K562 (cell line): ENCODE measurements at regions not wholly inside any gene's neighbourhood (a gene's known extent, or its start where the extent isn't known, plus 50 kb on each side); places are given as distances from the start of the nearest gene placed in this dataset.

ENCODE experiments used
- CCNT2 ChIP-seq: IDR thresholded peaks from 2 replicates; pipeline ENCODE4 v1.6.1; 2011; ENCODE audit warnings: borderline replicate concordance, low read depth, mild to moderate bottlenecking, moderate library complexity, mixed read lengths, low read length; ENCODE audit not compliant: insufficient read length; ENCODE audit errors: extremely low read depth
- DIDO1 ChIP-seq: fragments of 450-650 bp; IDR thresholded peaks from 2 replicates; pipeline ENCODE4 v1.6.1; 2016; ENCODE audit warnings: low read depth, missing biosample characterization, missing genetic modification characterization
- FOXP1 ChIP-seq: sonication (generic); formaldehyde crosslinking; IDR thresholded peaks from 2 replicates; pipeline ENCODE4 v1.8.0; 2022; ENCODE audit warnings: mild to moderate bottlenecking, missing genetic modification reagents
- NR2C1 ChIP-seq, 2 experiments: fragments of 450-650 bp; IDR thresholded peaks; 2 replicates each; pipeline ENCODE4 v1.6.1; 2017; ENCODE audit warnings: mild to moderate bottlenecking in 2 of 2, antibody characterized with exemption in 1 of 2, inconsistent platforms in 1 of 2, missing compliant biosample characterization in 1 of 2, missing genetic modification characterization in 1 of 2
- SIN3B ChIP-seq: fragments of 450-650 bp; IDR thresholded peaks from 2 replicates; pipeline ENCODE4 v1.6.1; 2017; ENCODE audit warnings: low read depth, mild to moderate bottlenecking, moderate library complexity
- ZBED1 ChIP-seq: IDR thresholded peaks from 2 replicates; pipeline ENCODE4 v1.6.1; 2014
- ZBTB7A ChIP-seq: IDR thresholded peaks from 2 replicates; pipeline ENCODE4 v1.6.1; 2011; ENCODE audit warnings: low read depth, mild to moderate bottlenecking, low read length, moderate library complexity, borderline replicate concordance; ENCODE audit not compliant: control insufficient read depth
- TF ChIP-seq, protein P1 (sequence below): fragments of 250-450 bp; sonication (Bioruptor Pico); IDR thresholded peaks from 2 replicates; pipeline ENCODE4 v1.4.0; 2020; ENCODE audit warnings: borderline replicate concordance
- TF ChIP-seq, protein P2 (sequence below): fragments of 450-650 bp; IDR thresholded peaks from 2 replicates; pipeline ENCODE4 v1.6.1; 2014; ENCODE audit warnings: low read depth, mild to moderate bottlenecking, moderate library complexity, borderline replicate concordance
- TF ChIP-seq, protein P3 (sequence below): fragments of 450-650 bp; IDR thresholded peaks from 2 replicates; pipeline ENCODE4 v1.7.1; 2018; ENCODE audit warnings: mild to moderate bottlenecking, low read depth; ENCODE audit not compliant: partially characterized antibody
- TF ChIP-seq, protein P4 (sequence below): fragments of 450-650 bp; formaldehyde crosslinking; IDR thresholded peaks from 2 replicates; pipeline ENCODE4 v1.4.0; 2022; ENCODE audit warnings: missing genetic modification characterization
- TF ChIP-seq, protein P5 (sequence below): fragments of 250-450 bp; sonication (Bioruptor Pico); IDR thresholded peaks from 2 replicates; pipeline ENCODE4 v1.5.0; 2021; ENCODE audit warnings: mild to moderate bottlenecking, moderate library complexity
- TF ChIP-seq, protein P6 (sequence below), 2 experiments: IDR thresholded peaks; 2 replicates each; pipeline ENCODE4 v1.6.1; 2011; ENCODE audit warnings: borderline replicate concordance in 1 of 2, control low read depth in 1 of 2, low read depth in 1 of 2, low read length in 1 of 2, mild to moderate bottlenecking in 1 of 2, mixed read lengths in 1 of 2, moderate library complexity in 1 of 2; ENCODE audit not compliant: insufficient read depth in 1 of 2, insufficient read length in 1 of 2, poor library complexity in 1 of 2, severe bottlenecking in 1 of 2; ENCODE audit errors: extremely low read depth in 1 of 2

DNA sequence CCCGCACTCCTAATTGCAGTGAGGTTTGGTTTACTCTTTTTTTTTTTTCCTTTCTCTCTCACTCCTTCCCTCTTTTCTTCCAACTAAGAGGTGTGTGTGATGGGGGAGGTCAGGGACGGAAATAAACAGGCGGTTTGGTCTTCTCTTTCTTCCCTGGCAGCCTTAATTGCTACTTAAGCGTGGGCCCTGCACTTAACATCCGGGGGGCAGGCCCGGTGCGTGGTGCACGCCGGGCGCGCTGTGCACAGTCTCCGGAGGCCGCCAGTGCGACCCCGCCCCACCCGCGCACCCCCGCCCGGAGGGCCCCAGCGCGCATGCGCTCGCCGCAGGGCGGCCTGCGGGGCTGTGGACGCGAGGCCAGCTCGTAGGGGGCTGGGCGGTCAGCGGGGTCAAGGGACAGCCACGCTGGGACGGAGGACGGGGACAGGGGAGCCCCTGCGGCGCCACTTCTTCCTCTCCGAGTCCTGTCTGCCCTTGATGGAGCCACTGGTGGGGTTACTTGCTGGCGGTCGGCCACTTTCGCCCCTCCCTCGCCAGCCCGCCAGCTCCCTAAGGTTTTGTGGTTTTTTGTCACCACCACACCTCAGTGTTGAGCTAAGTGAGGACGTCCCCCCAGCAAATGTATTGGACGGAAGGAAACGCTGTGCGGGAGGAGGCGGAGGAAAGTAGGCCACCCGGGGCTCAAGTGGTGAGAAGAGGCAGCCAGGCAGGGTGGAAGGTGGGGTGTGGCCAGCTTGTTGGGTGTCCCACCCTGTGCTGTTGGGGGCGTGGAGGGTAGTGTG is 120.9 kb downstream of the MRM1 start (continued):
- TF ChIP-seq, protein P1, sequence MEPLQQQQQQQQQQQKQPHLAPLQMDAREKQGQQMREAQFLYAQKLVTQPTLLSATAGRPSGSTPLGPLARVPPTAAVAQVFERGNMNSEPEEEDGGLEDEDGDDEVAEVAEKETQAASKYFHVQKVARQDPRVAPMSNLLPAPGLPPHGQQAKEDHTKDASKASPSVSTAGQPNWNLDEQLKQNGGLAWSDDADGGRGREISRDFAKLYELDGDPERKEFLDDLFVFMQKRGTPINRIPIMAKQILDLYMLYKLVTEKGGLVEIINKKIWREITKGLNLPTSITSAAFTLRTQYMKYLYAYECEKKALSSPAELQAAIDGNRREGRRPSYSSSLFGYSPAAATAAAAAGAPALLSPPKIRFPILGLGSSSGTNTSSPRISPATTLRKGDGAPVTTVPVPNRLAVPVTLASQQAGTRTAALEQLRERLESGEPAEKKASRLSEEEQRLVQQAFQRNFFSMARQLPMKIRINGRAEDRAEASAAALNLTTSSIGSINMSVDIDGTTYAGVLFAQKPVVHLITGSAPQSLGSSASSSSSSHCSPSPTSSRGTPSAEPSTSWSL (CRISPR knock-in tag) = no peak
- TF ChIP-seq, protein P2, sequence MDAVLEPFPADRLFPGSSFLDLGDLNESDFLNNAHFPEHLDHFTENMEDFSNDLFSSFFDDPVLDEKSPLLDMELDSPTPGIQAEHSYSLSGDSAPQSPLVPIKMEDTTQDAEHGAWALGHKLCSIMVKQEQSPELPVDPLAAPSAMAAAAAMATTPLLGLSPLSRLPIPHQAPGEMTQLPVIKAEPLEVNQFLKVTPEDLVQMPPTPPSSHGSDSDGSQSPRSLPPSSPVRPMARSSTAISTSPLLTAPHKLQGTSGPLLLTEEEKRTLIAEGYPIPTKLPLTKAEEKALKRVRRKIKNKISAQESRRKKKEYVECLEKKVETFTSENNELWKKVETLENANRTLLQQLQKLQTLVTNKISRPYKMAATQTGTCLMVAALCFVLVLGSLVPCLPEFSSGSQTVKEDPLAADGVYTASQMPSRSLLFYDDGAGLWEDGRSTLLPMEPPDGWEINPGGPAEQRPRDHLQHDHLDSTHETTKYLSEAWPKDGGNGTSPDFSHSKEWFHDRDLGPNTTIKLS = no peak; the same call in 1 of the 2 replicates
- TF ChIP-seq, protein P3, sequence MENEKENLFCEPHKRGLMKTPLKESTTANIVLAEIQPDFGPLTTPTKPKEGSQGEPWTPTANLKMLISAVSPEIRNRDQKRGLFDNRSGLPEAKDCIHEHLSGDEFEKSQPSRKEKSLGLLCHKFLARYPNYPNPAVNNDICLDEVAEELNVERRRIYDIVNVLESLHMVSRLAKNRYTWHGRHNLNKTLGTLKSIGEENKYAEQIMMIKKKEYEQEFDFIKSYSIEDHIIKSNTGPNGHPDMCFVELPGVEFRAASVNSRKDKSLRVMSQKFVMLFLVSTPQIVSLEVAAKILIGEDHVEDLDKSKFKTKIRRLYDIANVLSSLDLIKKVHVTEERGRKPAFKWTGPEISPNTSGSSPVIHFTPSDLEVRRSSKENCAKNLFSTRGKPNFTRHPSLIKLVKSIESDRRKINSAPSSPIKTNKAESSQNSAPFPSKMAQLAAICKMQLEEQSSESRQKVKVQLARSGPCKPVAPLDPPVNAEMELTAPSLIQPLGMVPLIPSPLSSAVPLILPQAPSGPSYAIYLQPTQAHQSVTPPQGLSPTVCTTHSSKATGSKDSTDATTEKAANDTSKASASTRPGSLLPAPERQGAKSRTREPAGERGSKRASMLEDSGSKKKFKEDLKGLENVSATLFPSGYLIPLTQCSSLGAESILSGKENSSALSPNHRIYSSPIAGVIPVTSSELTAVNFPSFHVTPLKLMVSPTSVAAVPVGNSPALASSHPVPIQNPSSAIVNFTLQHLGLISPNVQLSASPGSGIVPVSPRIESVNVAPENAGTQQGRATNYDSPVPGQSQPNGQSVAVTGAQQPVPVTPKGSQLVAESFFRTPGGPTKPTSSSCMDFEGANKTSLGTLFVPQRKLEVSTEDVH = no peak
- TF ChIP-seq FOXP1 (CRISPR knock-in tag) (no peak), CCNT2 (peak; percentile 85), ZBTB7A (peak; percentile 95), NR2C1 (IDR thresholded peaks at IDR 0.05) (peak; percentile 70; the same call in 1 of the 2 replicates), NR2C1 (tag; IDR thresholded peaks at IDR 0.05) (peak; percentile 73), SIN3B (no peak), ZBED1 (no peak), DIDO1 (tag) (no peak)
- TF ChIP-seq, protein P4, sequence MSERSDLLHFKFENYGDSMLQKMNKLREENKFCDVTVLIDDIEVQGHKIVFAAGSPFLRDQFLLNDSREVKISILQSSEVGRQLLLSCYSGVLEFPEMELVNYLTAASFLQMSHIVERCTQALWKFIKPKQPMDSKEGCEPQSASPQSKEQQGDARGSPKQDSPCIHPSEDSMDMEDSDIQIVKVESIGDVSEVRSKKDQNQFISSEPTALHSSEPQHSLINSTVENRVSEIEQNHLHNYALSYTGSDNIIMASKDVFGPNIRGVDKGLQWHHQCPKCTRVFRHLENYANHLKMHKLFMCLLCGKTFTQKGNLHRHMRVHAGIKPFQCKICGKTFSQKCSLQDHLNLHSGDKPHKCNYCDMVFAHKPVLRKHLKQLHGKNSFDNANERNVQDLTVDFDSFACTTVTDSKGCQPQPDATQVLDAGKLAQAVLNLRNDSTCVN (CRISPR knock-in tag) = no peak
- TF ChIP-seq, protein P5, sequence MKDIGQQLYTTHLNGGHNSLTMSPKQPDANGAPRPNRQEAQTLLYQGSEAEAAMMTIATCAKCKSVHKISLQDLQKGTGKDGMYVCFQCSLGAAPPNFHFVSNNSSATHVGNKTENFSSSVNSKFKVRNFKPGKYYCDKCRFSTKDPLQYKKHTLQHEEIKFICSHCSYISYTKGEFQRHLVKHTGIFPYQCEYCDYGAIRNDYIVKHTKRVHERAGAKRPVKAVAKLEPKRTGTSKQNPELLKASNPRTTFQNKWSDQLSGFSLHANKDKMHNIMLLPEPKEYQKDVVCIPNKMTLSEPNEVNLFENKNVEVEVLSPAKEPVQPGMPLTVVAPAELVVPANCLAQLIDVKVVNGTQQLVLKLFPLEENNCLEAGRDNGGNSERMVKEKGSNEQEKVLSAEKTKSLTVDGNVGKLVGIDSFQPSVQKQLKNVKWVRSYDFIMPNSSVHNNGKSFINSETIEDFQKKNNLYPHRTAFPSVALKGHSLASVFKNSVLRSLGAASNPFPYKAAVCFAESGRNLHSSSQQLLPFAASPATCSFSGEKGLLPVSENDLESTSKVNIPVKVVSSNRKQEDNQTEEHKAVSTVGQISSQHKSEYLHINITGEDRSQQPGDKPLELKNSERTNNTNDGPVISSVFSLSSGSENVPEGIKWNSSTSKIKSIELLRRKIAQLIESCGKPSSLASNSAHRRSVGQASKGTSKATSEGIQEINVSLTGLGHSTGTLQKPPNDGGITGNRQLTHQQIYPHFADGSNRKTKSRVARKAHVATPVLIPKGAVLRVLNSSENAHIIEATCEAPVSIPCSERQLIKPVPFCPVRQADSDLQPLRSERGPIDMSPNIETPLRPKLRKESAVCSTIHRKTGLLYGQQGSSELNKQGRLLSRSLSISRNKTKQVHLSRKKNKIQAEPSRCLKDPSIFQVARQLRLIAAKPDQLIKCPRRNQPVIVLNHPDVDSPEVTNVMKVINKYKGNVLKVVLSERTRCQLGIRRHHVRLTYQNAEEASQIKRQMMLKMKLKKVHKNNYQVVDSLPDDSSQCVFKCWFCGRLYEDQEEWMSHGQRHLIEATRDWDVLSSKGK = no peak
- TF ChIP-seq, protein P6, sequence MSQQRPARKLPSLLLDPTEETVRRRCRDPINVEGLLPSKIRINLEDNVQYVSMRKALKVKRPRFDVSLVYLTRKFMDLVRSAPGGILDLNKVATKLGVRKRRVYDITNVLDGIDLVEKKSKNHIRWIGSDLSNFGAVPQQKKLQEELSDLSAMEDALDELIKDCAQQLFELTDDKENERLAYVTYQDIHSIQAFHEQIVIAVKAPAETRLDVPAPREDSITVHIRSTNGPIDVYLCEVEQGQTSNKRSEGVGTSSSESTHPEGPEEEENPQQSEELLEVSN (IDR thresholded peaks at IDR 0.05; ENCODE audit: borderline replicate concordance in 1 of 2, extremely low read depth in 1 of 2, insufficient read depth in 1 of 2, insufficient read length in 1 of 2, low read depth in 1 of 2, low read length in 1 of 2, poor library complexity in 1 of 2, severe bottlenecking in 1 of 2) = peak; percentile 60 to 85
